ENCODE measurements at regions not wholly inside any gene's neighbourhood (a gene's known extent, or its start where the extent isn't known, plus 50 kb on each side); places are given as distances from the start of the nearest gene placed in this dataset.
"Not testable (repeated sequence)": the region's sequence is repeated elsewhere in the genome, so short reads cannot be mapped to it uniquely, and the experiment has no call there.

GRCh38 chr13:98075048-98075447, 67.8 kb upstream of the FARP1 start:
- no peak overlapping the region for H3K4me3 ChIP-seq (ENCODE audit: control insufficient read depth, low read depth, low read length)
- no peak for DNase-seq (ENCODE audit: low read depth)
- TF ChIP-seq CTCF (conservative IDR thresholded peaks at IDR 0.05; ENCODE audit: control insufficient read depth, insufficient read depth, low read depth, low read length), result no peak

- DNase-seq (ENCODE audit: low read depth); H3K4me3 ChIP-seq (ENCODE audit: control insufficient read depth, low read depth, low read length): not testable (repeated sequence)
Measured at GRCh38 chr13:98076309-98076708, 66.6 kb upstream of the FARP1 start.

GRCh38 chr13:98080280-98080679, 62.6 kb upstream of the FARP1 start:
- no peak overlapping the region for H3K4me3 ChIP-seq (ENCODE audit: control insufficient read depth, low read depth, low read length)
- TF ChIP-seq CTCF (conservative IDR thresholded peaks at IDR 0.05; ENCODE audit: control insufficient read depth, insufficient read depth, low read depth, low read length), result no peak
- DNase-seq (ENCODE audit: low read depth), result no peak

GRCh38 chr13:98083507-98083906, 59.4 kb upstream of the FARP1 start:
- peak; percentile 93 for DNase-seq (ENCODE audit: low read depth)
- TF ChIP-seq CTCF (conservative IDR thresholded peaks at IDR 0.05; ENCODE audit: control insufficient read depth, insufficient read depth, low read depth, low read length), result peak; percentile 6
- no peak overlapping the region for H3K4me3 ChIP-seq (ENCODE audit: control insufficient read depth, low read depth, low read length)

GRCh38 chr13:98083936-98084335, 59.0 kb upstream of the FARP1 start:
- H3K4me3 ChIP-seq (ENCODE audit: control insufficient read depth, low read depth, low read length), result no peak overlapping the region
- DNase-seq (ENCODE audit: low read depth), result peak; percentile 17
- no peak for TF ChIP-seq CTCF (conservative IDR thresholded peaks at IDR 0.05; ENCODE audit: control insufficient read depth, insufficient read depth, low read depth, low read length)

- no peak overlapping the region for H3K4me3 ChIP-seq (ENCODE audit: control insufficient read depth, low read depth, low read length)
- peak; percentile 30 for DNase-seq (ENCODE audit: low read depth)
- TF ChIP-seq CTCF (conservative IDR thresholded peaks at IDR 0.05; ENCODE audit: control insufficient read depth, insufficient read depth, low read depth, low read length), result no peak
Measured at GRCh38 chr13:98089246-98089645, 53.6 kb upstream of the FARP1 start.

- no peak for TF ChIP-seq CTCF (conservative IDR thresholded peaks at IDR 0.05; ENCODE audit: control insufficient read depth, insufficient read depth, low read depth, low read length)
- DNase-seq (ENCODE audit: low read depth), result no peak
- no peak overlapping the region for H3K4me3 ChIP-seq (ENCODE audit: control insufficient read depth, low read depth, low read length)
Measured at GRCh38 chr13:98092888-98093287, 50.0 kb upstream of the FARP1 start.
